ENCODE measurements at regions not wholly inside any gene's neighbourhood (a gene's known extent, or its start where the extent isn't known, plus 50 kb on each side); places are given as distances from the start of the nearest gene placed in this dataset.

- peak overlapping the region in 2 of 4 donors; percentile 85 for H3K27ac ChIP-seq
- no peak overlapping the region for H3K4me3 ChIP-seq
- H3K36me3 ChIP-seq, result no peaks in the 10 kb centered on the region
- intact Hi-C loops (cut with DNase I), result loop anchor here (5.0 kb wide), 1 partner anchor 63 kb away; the partner anchor contains the start of gene ZNF236
- no peak for DNase-seq
- no peaks in the 10 kb centered on the region for H3K9me3 ChIP-seq
- H3K27me3 ChIP-seq, result no peaks in the 10 kb centered on the region
- 90 to 94% methylated on average over 24 of the region's 24 CpGs for WGBS, 2 donors
- H3K4me1 ChIP-seq, result peaks cover 0 to 31% (median 24%) of the 10 kb centered on the region in 4 donors
- TF ChIP-seq POLR2AphosphoS5 (IDR thresholded peaks at IDR 0.05), result no peak
These were observed 63.3 kb upstream of the ZNF236 start for GRCh38 chr18:76759056-76759455.

GRCh38 chr18:76757925-76758324, 64.4 kb upstream of the ZNF236 start:
- Histone ChIP-seq H3K4me1 (peaks cover 0 to 31% (median 24%) of the 10 kb centered on the region in 4 donors), H3K36me3 (no peaks in the 10 kb centered on the region), H3K27ac (peak overlapping the region; percentile 54 to 85 (median 77)), H3K4me3 (peak overlapping the region in 1 of 4 donors; percentile 9), H3K27me3 (no peaks in the 10 kb centered on the region), H3K9me3 (no peaks in the 10 kb centered on the region)
- intact Hi-C loops (cut with DNase I), result loop anchor here (5.0 kb wide), 1 partner anchor 64 kb away; the partner anchor contains the start of gene ZNF236
- TF ChIP-seq, protein P1, sequence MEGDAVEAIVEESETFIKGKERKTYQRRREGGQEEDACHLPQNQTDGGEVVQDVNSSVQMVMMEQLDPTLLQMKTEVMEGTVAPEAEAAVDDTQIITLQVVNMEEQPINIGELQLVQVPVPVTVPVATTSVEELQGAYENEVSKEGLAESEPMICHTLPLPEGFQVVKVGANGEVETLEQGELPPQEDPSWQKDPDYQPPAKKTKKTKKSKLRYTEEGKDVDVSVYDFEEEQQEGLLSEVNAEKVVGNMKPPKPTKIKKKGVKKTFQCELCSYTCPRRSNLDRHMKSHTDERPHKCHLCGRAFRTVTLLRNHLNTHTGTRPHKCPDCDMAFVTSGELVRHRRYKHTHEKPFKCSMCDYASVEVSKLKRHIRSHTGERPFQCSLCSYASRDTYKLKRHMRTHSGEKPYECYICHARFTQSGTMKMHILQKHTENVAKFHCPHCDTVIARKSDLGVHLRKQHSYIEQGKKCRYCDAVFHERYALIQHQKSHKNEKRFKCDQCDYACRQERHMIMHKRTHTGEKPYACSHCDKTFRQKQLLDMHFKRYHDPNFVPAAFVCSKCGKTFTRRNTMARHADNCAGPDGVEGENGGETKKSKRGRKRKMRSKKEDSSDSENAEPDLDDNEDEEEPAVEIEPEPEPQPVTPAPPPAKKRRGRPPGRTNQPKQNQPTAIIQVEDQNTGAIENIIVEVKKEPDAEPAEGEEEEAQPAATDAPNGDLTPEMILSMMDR (IDR thresholded peaks at IDR 0.05), result no peak
- no peak for TF ChIP-seq POLR2A (IDR thresholded peaks at IDR 0.05)
- no peak for TF ChIP-seq POLR2AphosphoS5 (IDR thresholded peaks at IDR 0.05)
- no peak for TF ChIP-seq EP300 (IDR thresholded peaks at IDR 0.05)
- DNase-seq, result no peak
- 87 to 92% methylated on average over 15 of the region's 15 CpGs for WGBS, 2 donors

GRCh38 chr18:76757335-76757734, 65.0 kb upstream of the ZNF236 start:
- TF ChIP-seq POLR2AphosphoS5 (IDR thresholded peaks at IDR 0.05) (peak; percentile 67 to 89 (median 86)), EP300 (IDR thresholded peaks at IDR 0.05) (peak; percentile 3 to 80 (median 62))
- TF ChIP-seq, protein P1 (IDR thresholded peaks at IDR 0.05), result no peak
- H3K36me3 ChIP-seq, result no peaks in the 10 kb centered on the region
- no peaks in the 10 kb centered on the region for H3K27me3 ChIP-seq
- peak; percentile 87 for DNase-seq
- H3K9me3 ChIP-seq, result no peaks in the 10 kb centered on the region
- peak overlapping the region in 1 of 4 donors; percentile 9 for H3K4me3 ChIP-seq
- peak overlapping the region; percentile 54 to 85 (median 77) for H3K27ac ChIP-seq
- intact Hi-C loops (cut with DNase I), result loop anchor here (5.0 kb wide), 1 partner anchor 65 kb away; the partner anchor contains the start of gene ZNF236
- WGBS, 2 donors, result 76 to 80% methylated on average over 15 of the region's 15 CpGs
- H3K4me1 ChIP-seq, result peaks cover 0 to 31% (median 24%) of the 10 kb centered on the region in 4 donors

GRCh38 chr18:76756531-76757253, 65.7 kb upstream of the ZNF236 start:
- 71 to 76% methylated on average over 23 of the region's 23 CpGs for WGBS, 2 donors
- intact Hi-C loops (cut with DNase I), result loop anchor here (5.0 kb wide), 1 partner anchor 66 kb away; the partner anchor contains the start of gene ZNF236
- Histone ChIP-seq H3K4me3 (peak overlapping the region in 1 of 4 donors; percentile 9), H3K27ac (peak overlapping the region; percentile 54 to 85 (median 77)), H3K4me1 (peaks cover 0 to 31% (median 24%) of the 10 kb centered on the region in 4 donors), H3K9me3 (no peaks in the 10 kb centered on the region), H3K36me3 (no peaks in the 10 kb centered on the region), H3K27me3 (no peaks in the 10 kb centered on the region)
- peak; percentile 93 for DNase-seq
- TF ChIP-seq, protein P1 (IDR thresholded peaks at IDR 0.05), result no peak
- no peak for TF ChIP-seq POLR2A (IDR thresholded peaks at IDR 0.05)
- peak in 1 of 4 donors; percentile 71 for TF ChIP-seq POLR2AphosphoS5 (IDR thresholded peaks at IDR 0.05)
- peak in 1 of 4 donors; percentile 86 for TF ChIP-seq EP300 (IDR thresholded peaks at IDR 0.05)

DNA sequence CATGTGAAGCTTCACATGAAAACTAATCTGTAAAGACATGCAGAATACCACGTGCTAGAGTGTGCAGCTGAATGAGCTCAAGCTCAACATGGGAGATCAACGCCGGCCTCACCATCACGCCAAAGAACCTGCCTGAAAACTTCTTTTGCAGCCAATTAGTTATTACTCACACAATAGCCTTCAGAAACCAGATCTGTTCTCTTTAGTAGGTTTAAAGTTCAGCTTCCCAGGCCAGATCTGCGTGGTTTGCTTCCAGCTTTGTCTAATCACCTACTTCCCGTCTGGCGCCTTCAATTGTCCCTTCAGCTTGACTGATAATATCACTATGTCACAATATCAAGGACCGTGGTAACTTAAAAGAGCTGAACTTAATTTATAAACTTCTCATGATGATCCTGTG, 68.0 kb upstream of the ZNF236 start:
- Histone ChIP-seq H3K27ac (no peak overlapping the region), H3K9me3 (peaks cover 3 to 8% (median 5%) of the 10 kb centered on the region in 4 donors)
- WGBS, 2 donors, result 70 to 79% methylated on average over 8 of the region's 8 CpGs

More for the DNA sequence above, 68.0 kb upstream of the ZNF236 start:
- DNase-seq, result no peak
- no peaks in the 10 kb centered on the region for H3K36me3 ChIP-seq
- no peaks in the 10 kb centered on the region for H3K27me3 ChIP-seq
- no peak for TF ChIP-seq EP300 (IDR thresholded peaks at IDR 0.05)
- no peak for TF ChIP-seq POLR2A (IDR thresholded peaks at IDR 0.05)
- no peak for TF ChIP-seq POLR2AphosphoS5 (IDR thresholded peaks at IDR 0.05)
- TF ChIP-seq, protein P1 (IDR thresholded peaks at IDR 0.05), result no peak
- peaks cover 0 to 31% (median 24%) of the 10 kb centered on the region in 4 donors for H3K4me1 ChIP-seq
- intact Hi-C loops (cut with DNase I), result no loop called here
- no peak overlapping the region for H3K4me3 ChIP-seq

Data from sigmoid colon (tissue), 6 donors.